SK-N-MC (cell line): ENCODE measurements at regions not wholly inside any gene's neighbourhood (a gene's known extent, or its start where the extent isn't known, plus 50 kb on each side); places are given as distances from the start of the nearest gene placed in this dataset.

Source experiments
- EZH2 ChIP-seq: fragments of 200-600 bp; sonication (generic); IDR thresholded peaks from one replicate; pipeline ENCODE4 v1.6.1; 2017; ENCODE audit warnings: antibody characterized with exemption
- POLR2AphosphoS5 ChIP-seq: IDR thresholded peaks from 2 replicates; pipeline ENCODE4 v1.6.1; 2012; ENCODE audit warnings: mild to moderate bottlenecking, low read depth, low read length, borderline replicate concordance

GRCh38 chr6:97995158-97995557 is 712.1 kb upstream of the MMS22L start:
- TF ChIP-seq POLR2AphosphoS5 = no peak
- no peak for TF ChIP-seq EZH2
